ENCODE measurements at regions not wholly inside any gene's neighbourhood (a gene's known extent, or its start where the extent isn't known, plus 50 kb on each side); places are given as distances from the start of the nearest gene placed in this dataset.

GRCh38 chr15:97141360-97141759 lies 810.9 kb downstream of the NR2F2 start (continued):
- no peak for TF ChIP-seq BCL11A (tag by site-specific recombination; IDR thresholded peaks at IDR 0.05; ENCODE audit: low read depth)

- Histone ChIP-seq H3K27ac (ENCODE audit: extremely low read depth, low read depth, low read length) (no peak overlapping the region), H3K9me3 (ENCODE audit: control insufficient read depth, insufficient read depth, low read depth, low read length) (0 out of 2 replicates have a peak, but pooled peaks cover 2% of the 10 kb centered on the region), H3K4me3 (ENCODE audit: low read depth, low read length) (no peak overlapping the region), H3K4me1 (ENCODE audit: control insufficient read depth, insufficient read depth, low read length) (no peaks in the 10 kb centered on the region), H3K36me3 (ENCODE audit: control insufficient read depth in 2 of 2, insufficient read depth in 1 of 2, low read length in 2 of 2) (no peaks in the 10 kb centered on the region)
- CTCF ChIA-PET, result no interaction called here
- TF ChIP-seq ZFP41 (tag by site-specific recombination; IDR thresholded peaks at IDR 0.05; ENCODE audit: borderline replicate concordance), result no peak
- no peak for TF ChIP-seq ZFP3 (tag by site-specific recombination; IDR thresholded peaks at IDR 0.05; ENCODE audit: low read depth)
- TF ChIP-seq ZNF114 (tag by site-specific recombination; IDR thresholded peaks at IDR 0.05), result no peak
- TF ChIP-seq GLIS2 (tag by site-specific recombination; IDR thresholded peaks at IDR 0.05), result no peak
- no peak for TF ChIP-seq KLF16 (tag by site-specific recombination; IDR thresholded peaks at IDR 0.05)
- no peak for TF ChIP-seq TRIM28 (IDR thresholded peaks at IDR 0.05; ENCODE audit: borderline replicate concordance, low read length)
- TF ChIP-seq ZNF449 (tag by site-specific recombination; IDR thresholded peaks at IDR 0.05), result no peak
- TF ChIP-seq MYNN (tag by site-specific recombination; IDR thresholded peaks at IDR 0.05; ENCODE audit: borderline replicate concordance), result no peak
- no peak for TF ChIP-seq ZNF747 (tag by site-specific recombination; IDR thresholded peaks at IDR 0.05)
- no peak for TF ChIP-seq ZNF549 (tag by site-specific recombination; IDR thresholded peaks at IDR 0.05)
- no peak for TF ChIP-seq PRDM10 (tag by site-specific recombination; IDR thresholded peaks at IDR 0.05)
- no peak for TF ChIP-seq ZNF776 (tag by site-specific recombination; IDR thresholded peaks at IDR 0.05; ENCODE audit: borderline replicate concordance)
- TF ChIP-seq ZNF626 (tag by site-specific recombination; IDR thresholded peaks at IDR 0.05), result no peak
- no peak for TF ChIP-seq ZNF76 (tag by site-specific recombination; IDR thresholded peaks at IDR 0.05; ENCODE audit: borderline replicate concordance, low read depth)
- TF ChIP-seq REPIN1 (tag by site-specific recombination; IDR thresholded peaks at IDR 0.05; ENCODE audit: low read depth), result no peak
- TF ChIP-seq HOXA7 (CRISPR knock-in tag; IDR thresholded peaks at IDR 0.05; ENCODE audit: borderline replicate concordance), result no peak
- no peak for TF ChIP-seq ZNF639 (tag by site-specific recombination; IDR thresholded peaks at IDR 0.05)
- no peak for TF ChIP-seq ZNF280D (tag by site-specific recombination; IDR thresholded peaks at IDR 0.05)
- TF ChIP-seq ZNF544 (tag by site-specific recombination; IDR thresholded peaks at IDR 0.05), result no peak
- POLR2A ChIA-PET, result no interaction called here
Measured at GRCh38 chr15:97141871-97142270, 811.4 kb downstream of the NR2F2 start.

All from HEK293 (cell line).